GM12873 (cell line): ENCODE measurements at regions not wholly inside any gene's neighbourhood (a gene's known extent, or its start where the extent isn't known, plus 50 kb on each side); places are given as distances from the start of the nearest gene placed in this dataset.

ENCODE experiments used
- CTCF ChIP-seq: IDR thresholded peaks from 2 replicates; pipeline ENCODE4 v1.5.1; 2012; ENCODE audit warnings: low read depth, mild to moderate bottlenecking, moderate library complexity, low read length, control low read depth; ENCODE audit not compliant: insufficient read depth; ENCODE audit errors: missing control alignments

- no peak for TF ChIP-seq CTCF
Measured at GRCh38 chr17:68734187-68734900, 133.2 kb upstream of the FAM20A start.

- TF ChIP-seq CTCF = no peak
Measured at GRCh38 chr17:68733241-68734176, 132.3 kb upstream of the FAM20A start.

GRCh38 chr17:68732301-68732749, 131.2 kb upstream of the FAM20A start:
- no peak for TF ChIP-seq CTCF

GRCh38 chr17:68731465-68731864, 130.3 kb upstream of the FAM20A start:
- no peak for TF ChIP-seq CTCF

- no peak for TF ChIP-seq CTCF
Measured at GRCh38 chr17:68719431-68719830, 118.3 kb upstream of the FAM20A start.

GRCh38 chr17:68718926-68719325, 117.8 kb upstream of the FAM20A start:
- no peak for TF ChIP-seq CTCF

- TF ChIP-seq CTCF = no peak
Measured at GRCh38 chr17:68718465-68718864, 117.3 kb upstream of the FAM20A start.
